Stimulated activated CD8-positive, alpha-beta memory T cell treated with anti-CD3 and anti-CD28 coated beads, Interleukin-2, amount 100 ng/mL, for 1 hour (primary cell): ENCODE measurements at regions not wholly inside any gene's neighbourhood (a gene's known extent, or its start where the extent isn't known, plus 50 kb on each side); places are given as distances from the start of the nearest gene placed in this dataset.

ENCODE experiments used
- DNase-seq, 2 donors: peaks; one replicate each; pipeline ENCODE4 v3.0.0-alpha.2; 2020; ENCODE audit warnings: low read depth in 2 of 2

DNA sequence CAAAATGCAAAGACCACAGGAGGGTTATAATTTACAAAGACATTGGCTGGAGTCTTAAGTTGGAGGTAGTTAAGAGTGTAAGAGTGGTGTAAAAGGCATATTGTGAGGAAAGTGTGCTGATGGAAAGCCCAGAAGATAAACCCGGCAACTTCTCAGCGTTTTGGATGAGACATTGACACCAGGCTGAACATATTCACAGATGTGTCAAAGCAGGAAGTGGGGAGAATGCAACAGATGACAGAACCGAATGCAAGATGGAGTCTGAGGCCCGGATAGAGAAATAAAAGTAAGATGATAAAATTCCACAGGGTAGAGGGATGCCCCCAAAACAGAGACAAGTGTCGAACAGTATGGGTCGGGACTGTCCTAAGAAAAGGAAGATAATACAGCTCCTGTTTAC, 230.4 kb upstream of the TMEM72 start:
- DNase-seq: no peak

DNA sequence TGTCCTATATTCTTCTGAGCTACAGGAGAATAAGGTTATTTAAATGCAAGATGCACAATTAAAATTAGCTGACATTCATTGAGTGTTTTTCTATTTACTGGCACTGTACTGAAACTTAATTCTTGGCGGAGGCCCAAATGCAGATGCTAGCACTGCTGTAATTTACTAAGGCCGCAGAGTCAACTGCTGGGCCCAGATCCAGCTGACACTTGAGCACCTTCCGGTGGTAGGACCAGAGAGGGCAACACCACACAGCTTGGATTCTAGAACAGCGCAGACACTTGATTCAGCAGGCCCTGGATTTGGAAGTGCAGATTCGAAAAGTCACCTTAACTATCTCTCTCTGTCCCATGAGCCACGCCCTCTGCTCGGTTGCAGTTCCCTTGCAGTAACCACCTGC, 228.6 kb upstream of the TMEM72 start:
- DNase-seq: no peak

DNA sequence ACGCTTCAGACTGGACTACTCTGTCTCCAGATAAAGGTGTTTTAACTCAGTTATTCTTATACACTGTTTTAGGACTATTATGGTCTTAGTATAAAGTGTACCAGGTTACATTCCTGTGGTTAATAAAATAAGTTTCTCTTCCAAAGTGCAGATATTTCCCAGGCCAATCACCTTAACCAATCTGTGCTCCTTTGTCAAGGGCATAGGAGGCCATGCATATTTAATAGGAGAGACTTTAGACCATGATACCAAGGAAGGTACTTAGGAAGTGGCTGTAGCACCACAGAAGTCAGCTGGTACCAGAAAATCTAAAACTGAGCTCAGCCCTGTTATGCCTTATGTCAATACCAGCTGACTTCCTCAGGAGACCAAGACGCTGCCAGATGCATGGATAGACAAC, 226.5 kb upstream of the TMEM72 start:
- no peak for DNase-seq

DNA sequence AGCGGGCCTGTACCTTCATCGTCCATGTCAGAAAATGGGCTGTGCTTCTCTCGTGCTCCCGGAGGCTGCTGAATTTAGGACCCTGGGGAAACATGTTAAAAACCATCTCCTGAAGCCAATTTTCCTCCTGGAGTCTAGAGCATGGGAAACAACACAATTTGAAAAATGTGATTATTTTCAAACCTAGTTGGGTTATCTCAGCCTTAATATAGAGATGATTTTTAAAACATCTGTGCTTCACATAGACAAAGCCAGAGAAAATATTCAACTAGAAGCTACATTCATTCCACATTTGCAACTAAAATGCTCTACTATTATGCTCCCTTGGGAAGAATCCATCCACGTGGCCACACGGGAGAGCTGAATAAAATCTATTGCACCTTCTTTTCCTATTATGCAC, 225.9 kb upstream of the TMEM72 start:
- DNase-seq: no peak

DNA sequence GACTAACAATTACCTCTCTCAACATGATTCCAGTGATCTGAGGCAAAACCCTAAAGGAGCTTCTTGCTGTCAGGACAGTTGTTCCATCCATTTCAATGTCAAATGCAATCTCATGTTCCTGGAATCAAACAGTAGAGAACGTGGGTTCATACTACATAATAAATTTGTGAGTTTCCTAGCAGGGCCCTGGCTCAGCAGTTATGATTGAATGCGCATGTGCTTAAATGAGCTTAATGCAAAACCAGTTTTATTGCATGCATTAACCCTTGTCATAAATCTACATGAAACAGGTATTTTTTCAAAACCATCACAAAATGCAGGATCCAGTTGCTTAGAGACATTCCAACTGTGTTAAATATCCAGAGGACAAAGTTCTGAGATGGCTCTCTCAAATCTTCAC, 225.4 kb upstream of the TMEM72 start:
- DNase-seq: no peak

- no peak for DNase-seq
Observed at GRCh38 chr10:44689368-44689767, 221.8 kb upstream of the TMEM72 start.

DNA sequence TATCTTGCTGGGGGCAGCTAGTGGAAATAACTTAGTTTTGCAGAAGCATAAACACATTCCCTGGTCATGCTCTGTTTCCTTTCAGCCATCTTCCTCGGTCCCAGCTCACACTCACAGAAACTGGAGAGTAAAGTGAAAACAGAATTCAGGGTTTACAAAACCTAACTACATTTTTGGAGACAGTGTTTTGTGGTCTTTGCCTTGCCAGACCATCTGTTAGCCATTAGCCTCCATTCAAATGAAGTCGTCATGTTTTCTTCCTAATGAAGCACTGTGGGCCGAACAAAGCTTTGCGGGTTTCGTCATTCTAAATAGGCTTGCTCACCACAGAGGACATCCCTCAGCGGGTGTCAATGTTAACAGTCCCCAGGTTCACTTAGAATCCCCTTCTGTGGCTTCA, 214.6 kb upstream of the TMEM72 start:
- DNase-seq: no peak

DNA sequence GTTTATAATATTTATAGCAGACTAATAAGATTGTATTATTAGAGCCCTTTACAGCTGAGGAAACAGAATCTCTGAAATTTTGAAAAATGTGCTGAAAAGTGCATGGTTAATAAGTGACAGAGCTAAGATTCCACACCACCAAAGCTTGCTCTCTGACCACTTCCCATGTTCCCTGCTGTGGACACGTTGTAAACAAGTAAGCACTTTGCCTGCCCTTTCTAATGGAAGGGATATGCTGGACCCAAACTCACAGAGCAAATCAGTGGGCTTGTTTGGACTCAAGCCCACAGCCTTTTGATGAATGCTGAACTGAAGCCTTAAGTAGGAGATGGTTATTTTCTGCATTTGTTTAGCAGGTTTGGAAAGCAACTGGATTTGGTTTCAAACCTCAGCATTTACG, 214.0 kb upstream of the TMEM72 start:
- no peak for DNase-seq

DNA sequence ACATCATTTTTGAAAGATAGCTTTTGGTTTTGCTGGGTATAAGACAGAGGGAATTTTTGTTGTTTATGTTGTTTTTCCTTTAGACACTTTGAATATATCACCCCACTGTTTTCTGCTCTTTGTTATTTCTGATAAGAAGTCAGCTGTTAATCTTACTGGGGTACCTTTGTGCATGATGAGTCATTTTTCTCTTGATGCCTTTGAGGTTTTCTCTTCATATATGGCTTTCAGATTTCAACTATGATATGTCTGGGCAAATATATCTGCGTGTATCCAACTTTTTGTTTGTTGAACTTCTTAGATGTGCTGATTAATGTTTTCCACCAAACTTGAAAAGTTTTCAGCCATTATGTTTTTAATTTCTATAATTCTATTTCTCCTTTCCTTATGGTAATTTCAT, 208.6 kb upstream of the TMEM72 start:
- DNase-seq: no peak

GRCh38 chr10:44703241-44704155, 207.6 kb upstream of the TMEM72 start:
- DNase-seq: no peak

DNA sequence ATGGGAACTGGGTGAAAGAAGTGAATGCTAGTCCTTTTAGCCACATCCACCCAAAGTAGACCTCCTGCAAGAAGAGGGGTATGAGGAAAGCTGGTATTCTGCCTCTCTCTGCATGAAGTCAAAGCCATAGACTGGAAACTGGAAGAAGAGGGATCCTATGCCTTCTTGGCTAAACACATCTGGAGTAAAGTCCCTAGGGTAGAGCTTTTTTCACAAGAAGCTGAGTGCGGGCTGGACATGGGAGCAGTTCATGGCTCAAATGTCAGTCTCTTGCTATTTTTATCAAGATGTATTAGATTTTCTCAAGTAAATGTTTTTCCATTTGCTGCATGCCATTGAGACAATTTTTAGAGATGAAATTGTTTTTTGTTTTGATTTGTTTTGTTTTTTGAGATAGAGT, 206.5 kb upstream of the TMEM72 start:
- DNase-seq: no peak

DNA sequence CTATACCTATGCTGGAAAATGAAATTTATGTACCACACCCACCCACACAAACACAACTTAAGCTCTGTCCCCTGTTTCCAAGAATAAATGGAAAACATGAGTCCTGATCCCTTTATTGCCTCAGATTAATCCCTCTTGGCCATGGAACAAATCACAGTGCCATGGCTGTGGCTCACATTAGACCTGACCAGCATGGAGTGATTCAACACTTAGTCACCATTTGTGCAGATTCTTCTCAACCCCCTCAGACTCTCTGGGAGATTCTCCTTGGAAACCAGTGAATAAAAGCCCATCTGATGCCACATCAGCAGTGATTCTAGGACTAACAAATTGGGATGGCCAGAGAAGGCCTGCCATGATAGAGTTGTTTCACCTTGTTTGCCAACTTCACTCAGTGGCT, 204.4 kb upstream of the TMEM72 start:
- DNase-seq: no peak

GRCh38 chr10:44713307-44713706, 197.8 kb upstream of the TMEM72 start:
- DNase-seq: no peak

- DNase-seq: no peak
Observed at GRCh38 chr10:44714451-44714850, 196.7 kb upstream of the TMEM72 start.

DNA sequence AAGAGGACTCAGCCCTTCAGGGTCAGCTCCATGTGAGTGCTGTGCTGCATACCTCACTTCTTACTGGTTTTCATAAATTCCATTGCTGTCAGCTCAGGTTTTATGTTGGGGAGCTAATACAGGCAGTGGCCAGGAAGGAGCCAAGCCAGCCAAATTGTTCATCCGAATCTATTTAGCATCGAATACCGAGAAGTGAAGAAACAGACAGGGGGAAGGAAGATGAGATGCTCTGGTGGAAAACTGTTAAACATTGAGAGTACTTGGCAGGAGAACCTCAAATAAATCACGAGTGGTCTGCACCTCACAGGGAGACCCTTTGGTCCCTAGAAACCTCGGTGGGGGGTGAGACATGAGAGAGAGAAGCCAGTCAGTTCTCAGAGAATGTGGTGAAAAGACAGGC, 196.0 kb upstream of the TMEM72 start:
- no peak for DNase-seq

- DNase-seq: no peak
Observed at GRCh38 chr10:44716470-44717015, 194.6 kb upstream of the TMEM72 start.

- no peak for DNase-seq
Observed at GRCh38 chr10:44723082-44723481, 188.1 kb upstream of the TMEM72 start.

GRCh38 chr10:44723619-44724325, 187.4 kb upstream of the TMEM72 start:
- no peak for DNase-seq

DNA sequence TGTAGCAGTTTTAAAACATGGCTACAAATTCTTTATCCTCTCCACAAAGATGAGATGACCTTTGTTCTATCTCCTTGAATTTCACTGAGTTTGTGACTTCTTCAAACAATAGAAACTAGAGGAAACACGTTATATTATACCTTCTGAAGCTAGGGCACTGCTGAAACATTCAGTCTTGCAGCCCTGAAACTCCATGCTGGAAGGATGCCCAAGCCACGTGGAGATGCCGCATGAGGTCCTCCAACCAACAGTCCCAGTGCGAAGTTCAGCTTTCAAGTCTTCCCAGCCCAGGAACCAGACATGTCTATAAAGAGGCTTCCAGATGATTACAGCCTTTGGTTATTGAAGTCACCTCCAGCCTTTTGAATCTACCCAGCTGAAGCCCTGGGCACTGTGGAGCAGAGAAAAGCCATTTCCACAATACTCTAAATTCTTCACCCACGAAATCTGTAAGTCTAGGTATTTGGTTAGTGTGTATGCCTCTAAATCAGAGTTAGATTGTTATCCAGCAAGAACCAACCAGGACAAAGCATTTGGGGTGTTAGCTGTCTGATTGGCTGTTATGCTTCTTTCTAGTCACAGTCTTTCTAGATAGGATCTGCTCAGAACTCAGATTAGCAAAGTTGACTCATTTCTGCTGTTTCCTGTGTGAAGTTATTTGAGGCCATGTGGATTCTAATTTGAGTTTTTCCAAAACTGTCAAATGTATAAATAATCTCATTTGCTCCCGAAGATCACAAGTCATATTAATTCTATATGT, 186.5 kb upstream of the TMEM72 start:
- DNase-seq: no peak

GRCh38 chr10:44725404-44725803, 185.7 kb upstream of the TMEM72 start:
- DNase-seq: no peak

DNA sequence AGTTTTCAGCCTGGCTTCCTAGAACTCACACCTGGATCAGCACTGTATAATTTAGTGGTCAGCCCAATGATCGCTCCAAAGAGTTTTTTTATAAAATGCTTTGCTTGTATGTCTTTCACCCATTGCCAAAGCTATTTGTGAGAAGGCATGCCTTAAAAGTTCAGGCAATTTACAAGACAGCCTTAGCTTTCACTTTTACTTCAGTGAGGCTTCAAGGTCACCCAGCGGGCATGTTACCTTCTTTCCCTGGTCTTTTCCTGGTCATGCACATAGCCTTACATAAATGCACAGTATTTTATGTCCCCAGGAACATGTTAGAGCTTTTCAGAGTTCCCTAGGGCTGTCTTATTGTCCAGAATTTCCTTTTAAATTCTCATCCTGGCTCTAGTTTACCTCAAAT, 179.9 kb upstream of the TMEM72 start:
- no peak for DNase-seq
